ENCODE measurements at regions not wholly inside any gene's neighbourhood (a gene's known extent, or its start where the extent isn't known, plus 50 kb on each side); places are given as distances from the start of the nearest gene placed in this dataset.

GRCh38 chr15:46723308-46723707 is 994.0 kb upstream of the SEMA6D start:
- Histone ChIP-seq H3K27me3 (no peaks in the 10 kb centered on the region), H3K9me3 (peaks cover 0 to 35% (median 8%) of the 10 kb centered on the region in 11 donors), H3K4me1 (no peaks in the 10 kb centered on the region), H3K36me3 (no peaks in the 10 kb centered on the region), H3K27ac (no peak overlapping the region), H3K4me3 (no peak overlapping the region)
- DNase-seq (no peak), ATAC-seq (no peak)
- intact Hi-C loops (cut with DNase I) = no loop called here
- TF ChIP-seq CTCF (IDR thresholded peaks at IDR 0.05) = no peak
- WGBS, 2 donors = 78% methylated on average over 2 of the region's 2 CpGs

- H3K36me3 ChIP-seq = no peaks in the 10 kb centered on the region
- no peak overlapping the region for H3K4me3 ChIP-seq
- 92 to 94% methylated on average over 1 of the region's 1 CpG for WGBS, 2 donors
- H3K4me1 ChIP-seq = no peaks in the 10 kb centered on the region
- no peaks in the 10 kb centered on the region for H3K27me3 ChIP-seq
- intact Hi-C loops (cut with DNase I) = no loop called here
- peaks cover 0 to 42% (median 16%) of the 10 kb centered on the region in 11 donors for H3K9me3 ChIP-seq
- DNase-seq = no peak
- TF ChIP-seq CTCF (IDR thresholded peaks at IDR 0.05) = no peak
- ATAC-seq = no peak
- no peak overlapping the region for H3K27ac ChIP-seq
Measured at GRCh38 chr15:46732060-46732459, 985.2 kb upstream of the SEMA6D start.

- Histone ChIP-seq H3K36me3 (no peaks in the 10 kb centered on the region), H3K9me3 (peaks cover 0 to 14% (median 0%) of the 10 kb centered on the region in 11 donors), H3K4me1 (no peaks in the 10 kb centered on the region), H3K27me3 (no peaks in the 10 kb centered on the region), H3K4me3 (no peak overlapping the region), H3K27ac (no peak overlapping the region)
- DNase-seq = no peak
- no peak for TF ChIP-seq CTCF (IDR thresholded peaks at IDR 0.05)
- no peak for ATAC-seq
- intact Hi-C loops (cut with DNase I) = no loop called here
- 66 to 68% methylated on average over 4 of the region's 4 CpGs for WGBS, 2 donors
Measured at GRCh38 chr15:46735115-46735514, 982.2 kb upstream of the SEMA6D start.

GRCh38 chr15:46751303-46751702 is 966.0 kb upstream of the SEMA6D start:
- Histone ChIP-seq H3K27ac (no peak overlapping the region), H3K4me3 (no peak overlapping the region), H3K4me1 (no peaks in the 10 kb centered on the region), H3K27me3 (no peaks in the 10 kb centered on the region), H3K36me3 (no peaks in the 10 kb centered on the region), H3K9me3 (peaks cover 0 to 7% (median 0%) of the 10 kb centered on the region in 11 donors)
- 48 to 57% methylated on average over 3 of the region's 3 CpGs for WGBS, 2 donors
- ATAC-seq (no peak), DNase-seq (no peak)
- intact Hi-C loops (cut with DNase I) = no loop called here
- no peak for TF ChIP-seq CTCF (IDR thresholded peaks at IDR 0.05)

Measured in heart right ventricle (tissue), 16 donors.